K562 (cell line): ENCODE measurements at regions not wholly inside any gene's neighbourhood (a gene's known extent, or its start where the extent isn't known, plus 50 kb on each side); places are given as distances from the start of the nearest gene placed in this dataset.

Experiments used
- RAD21 ChIP-seq, 2 experiments: fragments of 250-450 bp in 1 of 2; fragments of 450-650 bp in 1 of 2; sonication (Bioruptor Pico) in 1 of 2; formaldehyde crosslinking in 1 of 2; IDR thresholded peaks in 1 of 2; conservative IDR thresholded peaks in 1 of 2; 2 replicates each; pipeline versions ENCODE4 v1.4.0 to v1.8.0; 2020 to 2022; ENCODE audit warnings: mild to moderate bottlenecking in 2 of 2, moderate library complexity in 1 of 2
- SMC3 ChIP-seq: conservative IDR thresholded peaks from 2 replicates; pipeline ENCODE4 v1.6.1; 2011; ENCODE audit warnings: low read depth, low read length, improper control_type of control experiment; ENCODE audit not compliant: insufficient read depth
- ZNF384 ChIP-seq: IDR thresholded peaks from 2 replicates; pipeline ENCODE4 v1.6.1; 2012; ENCODE audit warnings: low read depth, low read length, improper control_type of control experiment
- TF ChIP-seq, protein P1 (sequence below), 2 experiments: fragments of 450-650 bp; formaldehyde crosslinking in 1 of 2; IDR thresholded peaks; 2 replicates each; pipeline versions ENCODE4 v1.4.0 to v1.6.1; 2014 to 2020; ENCODE audit warnings: mild to moderate bottlenecking in 2 of 2, borderline replicate concordance in 1 of 2, low read depth in 1 of 2

DNA sequence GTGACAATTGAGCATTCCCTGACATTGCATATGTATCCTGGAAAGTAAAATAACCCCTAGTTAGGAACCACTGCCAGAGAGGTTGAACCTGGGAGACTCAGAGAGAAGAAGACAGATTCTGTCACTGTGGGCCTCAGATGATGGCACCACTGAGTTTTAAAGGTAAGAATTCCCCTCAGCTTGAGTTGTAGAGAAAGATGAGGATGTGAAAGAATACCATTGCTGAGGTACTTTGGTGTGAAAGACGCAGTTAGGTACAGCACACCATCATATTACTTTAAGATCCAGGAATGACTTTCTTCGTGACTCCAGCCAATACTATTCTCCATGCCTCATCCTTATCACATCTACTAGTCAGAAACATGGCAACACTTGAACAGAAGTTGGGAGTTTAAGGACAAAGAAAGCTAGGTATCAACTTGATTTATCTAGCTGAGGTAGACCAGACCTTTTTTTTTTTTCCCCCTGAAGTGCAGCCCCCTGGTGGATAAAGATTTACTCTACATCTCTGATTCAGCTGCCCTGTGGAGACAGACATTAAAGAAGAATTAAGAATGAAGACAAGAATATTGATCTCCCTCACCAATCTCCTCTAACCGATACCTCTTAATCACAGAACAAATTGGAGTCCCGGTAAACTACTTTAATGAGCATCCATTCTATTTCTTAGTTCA, 630.5 kb upstream of the FANCL start (continued):
- TF ChIP-seq, protein P1, sequence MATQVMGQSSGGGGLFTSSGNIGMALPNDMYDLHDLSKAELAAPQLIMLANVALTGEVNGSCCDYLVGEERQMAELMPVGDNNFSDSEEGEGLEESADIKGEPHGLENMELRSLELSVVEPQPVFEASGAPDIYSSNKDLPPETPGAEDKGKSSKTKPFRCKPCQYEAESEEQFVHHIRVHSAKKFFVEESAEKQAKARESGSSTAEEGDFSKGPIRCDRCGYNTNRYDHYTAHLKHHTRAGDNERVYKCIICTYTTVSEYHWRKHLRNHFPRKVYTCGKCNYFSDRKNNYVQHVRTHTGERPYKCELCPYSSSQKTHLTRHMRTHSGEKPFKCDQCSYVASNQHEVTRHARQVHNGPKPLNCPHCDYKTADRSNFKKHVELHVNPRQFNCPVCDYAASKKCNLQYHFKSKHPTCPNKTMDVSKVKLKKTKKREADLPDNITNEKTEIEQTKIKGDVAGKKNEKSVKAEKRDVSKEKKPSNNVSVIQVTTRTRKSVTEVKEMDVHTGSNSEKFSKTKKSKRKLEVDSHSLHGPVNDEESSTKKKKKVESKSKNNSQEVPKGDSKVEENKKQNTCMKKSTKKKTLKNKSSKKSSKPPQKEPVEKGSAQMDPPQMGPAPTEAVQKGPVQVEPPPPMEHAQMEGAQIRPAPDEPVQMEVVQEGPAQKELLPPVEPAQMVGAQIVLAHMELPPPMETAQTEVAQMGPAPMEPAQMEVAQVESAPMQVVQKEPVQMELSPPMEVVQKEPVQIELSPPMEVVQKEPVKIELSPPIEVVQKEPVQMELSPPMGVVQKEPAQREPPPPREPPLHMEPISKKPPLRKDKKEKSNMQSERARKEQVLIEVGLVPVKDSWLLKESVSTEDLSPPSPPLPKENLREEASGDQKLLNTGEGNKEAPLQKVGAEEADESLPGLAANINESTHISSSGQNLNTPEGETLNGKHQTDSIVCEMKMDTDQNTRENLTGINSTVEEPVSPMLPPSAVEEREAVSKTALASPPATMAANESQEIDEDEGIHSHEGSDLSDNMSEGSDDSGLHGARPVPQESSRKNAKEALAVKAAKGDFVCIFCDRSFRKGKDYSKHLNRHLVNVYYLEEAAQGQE (IDR thresholded peaks at IDR 0.05; ENCODE audit: borderline replicate concordance) = peak; percentile 29; the same call in 1 of the 2 replicates
- TF ChIP-seq, protein P1 (CRISPR knock-in tag; IDR thresholded peaks at IDR 0.05; ENCODE audit: low read depth) = no peak
- TF ChIP-seq RAD21 (CRISPR knock-in tag; conservative IDR thresholded peaks at IDR 0.05 in 1 of 2, IDR thresholded peaks at IDR 0.05 in 1 of 2) = peak in 1 of 2 experiments; percentile 48; a peak in 2 of 4 replicates
- 0 out of 2 replicates have a peak, but pooled peaks have one; percentile 7 for TF ChIP-seq SMC3
- TF ChIP-seq ZNF384 = 0 out of 2 replicates have a peak, but pooled peaks have one; percentile 37
